ENCODE measurements at regions not wholly inside any gene's neighbourhood (a gene's known extent, or its start where the extent isn't known, plus 50 kb on each side); places are given as distances from the start of the nearest gene placed in this dataset.

DNA sequence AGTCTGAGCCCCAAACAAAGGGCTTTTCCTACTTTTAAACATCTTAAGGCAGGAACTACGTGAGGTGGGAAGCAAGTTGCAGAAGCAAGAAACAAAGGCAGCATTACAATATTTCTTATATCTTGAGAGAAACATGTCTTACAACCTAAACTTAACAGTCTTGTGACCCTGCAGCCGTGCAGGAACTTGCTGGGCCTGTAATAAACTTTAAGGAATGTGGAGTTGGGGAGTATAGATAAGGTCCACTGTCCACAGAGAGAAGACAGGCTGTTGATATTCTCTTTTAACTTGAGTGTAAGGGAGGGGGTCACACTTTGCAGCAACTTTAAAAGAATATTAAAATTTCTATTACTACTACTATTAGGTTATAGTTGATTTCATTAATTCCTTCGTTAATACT is 214.6 kb upstream of the HTR2A start:
- no peak overlapping the region for H3K27ac ChIP-seq
- ATAC-seq: no peak
- TF ChIP-seq, protein P1, sequence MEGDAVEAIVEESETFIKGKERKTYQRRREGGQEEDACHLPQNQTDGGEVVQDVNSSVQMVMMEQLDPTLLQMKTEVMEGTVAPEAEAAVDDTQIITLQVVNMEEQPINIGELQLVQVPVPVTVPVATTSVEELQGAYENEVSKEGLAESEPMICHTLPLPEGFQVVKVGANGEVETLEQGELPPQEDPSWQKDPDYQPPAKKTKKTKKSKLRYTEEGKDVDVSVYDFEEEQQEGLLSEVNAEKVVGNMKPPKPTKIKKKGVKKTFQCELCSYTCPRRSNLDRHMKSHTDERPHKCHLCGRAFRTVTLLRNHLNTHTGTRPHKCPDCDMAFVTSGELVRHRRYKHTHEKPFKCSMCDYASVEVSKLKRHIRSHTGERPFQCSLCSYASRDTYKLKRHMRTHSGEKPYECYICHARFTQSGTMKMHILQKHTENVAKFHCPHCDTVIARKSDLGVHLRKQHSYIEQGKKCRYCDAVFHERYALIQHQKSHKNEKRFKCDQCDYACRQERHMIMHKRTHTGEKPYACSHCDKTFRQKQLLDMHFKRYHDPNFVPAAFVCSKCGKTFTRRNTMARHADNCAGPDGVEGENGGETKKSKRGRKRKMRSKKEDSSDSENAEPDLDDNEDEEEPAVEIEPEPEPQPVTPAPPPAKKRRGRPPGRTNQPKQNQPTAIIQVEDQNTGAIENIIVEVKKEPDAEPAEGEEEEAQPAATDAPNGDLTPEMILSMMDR (IDR thresholded peaks at IDR 0.05): no peak
- no peak for TF ChIP-seq POLR2A (IDR thresholded peaks at IDR 0.05)
- H3K27me3 ChIP-seq: no peaks in the 10 kb centered on the region
- intact Hi-C loops (cut with DNase I): no loop called here
- H3K9me3 ChIP-seq: no peaks in the 10 kb centered on the region
- H3K4me3 ChIP-seq: no peak overlapping the region
- WGBS, 4 donors: 48 to 62% (median 57%) methylated on average over 3 of the region's 3 CpGs
- no peaks in the 10 kb centered on the region for H3K4me1 ChIP-seq
- no peaks in the 10 kb centered on the region for H3K36me3 ChIP-seq
- no peak for DNase-seq

GRCh38 chr13:47110833-47111240 is 214.0 kb upstream of the HTR2A start:
- intact Hi-C loops (cut with DNase I): no loop called here
- no peaks in the 10 kb centered on the region for H3K36me3 ChIP-seq
- H3K4me1 ChIP-seq: no peaks in the 10 kb centered on the region
- H3K4me3 ChIP-seq: no peak overlapping the region
- no peak for DNase-seq
- 87 to 94% (median 89%) methylated on average over 12 of the region's 12 CpGs for WGBS, 4 donors
- H3K27me3 ChIP-seq: no peaks in the 10 kb centered on the region
- ATAC-seq: no peak
- no peak overlapping the region for H3K27ac ChIP-seq
- no peaks in the 10 kb centered on the region for H3K9me3 ChIP-seq
- TF ChIP-seq, protein P1 (IDR thresholded peaks at IDR 0.05): no peak
- TF ChIP-seq POLR2A (IDR thresholded peaks at IDR 0.05): no peak

DNA sequence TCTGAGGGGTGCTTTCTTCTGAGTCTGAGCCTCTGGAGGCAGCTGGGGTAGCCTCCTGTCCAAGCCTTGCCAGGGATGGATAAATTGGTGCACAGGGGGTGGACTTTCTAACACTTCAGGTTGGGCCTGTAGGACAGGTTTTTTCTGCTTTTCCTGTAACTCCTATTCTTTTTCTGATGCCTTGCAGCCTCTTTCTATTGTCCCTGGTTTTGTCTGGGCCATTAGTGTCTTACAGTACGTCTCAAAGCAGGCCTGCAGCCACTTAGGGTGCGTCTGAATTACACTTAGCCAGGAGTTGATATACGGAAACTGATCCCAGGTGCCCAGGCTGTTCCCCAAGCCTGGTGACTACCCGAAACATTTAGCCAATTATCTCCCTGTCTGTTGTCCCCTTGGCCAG is 213.3 kb upstream of the HTR2A start:
- TF ChIP-seq POLR2A (IDR thresholded peaks at IDR 0.05): no peak
- TF ChIP-seq, protein P1 (IDR thresholded peaks at IDR 0.05): no peak
- no peak for DNase-seq
- Histone ChIP-seq H3K27ac (no peak overlapping the region), H3K4me3 (no peak overlapping the region), H3K27me3 (no peaks in the 10 kb centered on the region), H3K4me1 (no peaks in the 10 kb centered on the region), H3K36me3 (no peaks in the 10 kb centered on the region), H3K9me3 (no peaks in the 10 kb centered on the region)
- intact Hi-C loops (cut with DNase I): no loop called here
- WGBS, 4 donors: 84 to 92% (median 86%) methylated on average over 4 of the region's 4 CpGs
- no peak for ATAC-seq

- Histone ChIP-seq H3K27ac (no peak overlapping the region), H3K9me3 (no peaks in the 10 kb centered on the region), H3K36me3 (no peaks in the 10 kb centered on the region), H3K4me3 (no peak overlapping the region), H3K27me3 (no peaks in the 10 kb centered on the region), H3K4me1 (no peaks in the 10 kb centered on the region)
- no peak for TF ChIP-seq POLR2A (IDR thresholded peaks at IDR 0.05)
- TF ChIP-seq, protein P1 (IDR thresholded peaks at IDR 0.05): no peak
- 74 to 83% (median 80%) methylated on average over 4 of the region's 4 CpGs for WGBS, 4 donors
- no peak for DNase-seq
- ATAC-seq: no peak
- intact Hi-C loops (cut with DNase I): no loop called here
Measured at GRCh38 chr13:47109028-47109427, 212.2 kb upstream of the HTR2A start.

Measured in heart left ventricle (tissue), 16 donors.